Ureter (tissue), 1 donor: ENCODE measurements at regions not wholly inside any gene's neighbourhood (a gene's known extent, or its start where the extent isn't known, plus 50 kb on each side); places are given as distances from the start of the nearest gene placed in this dataset.

Experiments used
- DNase-seq: peaks from one replicate; pipeline ENCODE4 v3.0.0-alpha.2; 2020; ENCODE audit warnings: low spot score
- donor health status: DM: yes; HTN: yes; CAD: no.

DNA sequence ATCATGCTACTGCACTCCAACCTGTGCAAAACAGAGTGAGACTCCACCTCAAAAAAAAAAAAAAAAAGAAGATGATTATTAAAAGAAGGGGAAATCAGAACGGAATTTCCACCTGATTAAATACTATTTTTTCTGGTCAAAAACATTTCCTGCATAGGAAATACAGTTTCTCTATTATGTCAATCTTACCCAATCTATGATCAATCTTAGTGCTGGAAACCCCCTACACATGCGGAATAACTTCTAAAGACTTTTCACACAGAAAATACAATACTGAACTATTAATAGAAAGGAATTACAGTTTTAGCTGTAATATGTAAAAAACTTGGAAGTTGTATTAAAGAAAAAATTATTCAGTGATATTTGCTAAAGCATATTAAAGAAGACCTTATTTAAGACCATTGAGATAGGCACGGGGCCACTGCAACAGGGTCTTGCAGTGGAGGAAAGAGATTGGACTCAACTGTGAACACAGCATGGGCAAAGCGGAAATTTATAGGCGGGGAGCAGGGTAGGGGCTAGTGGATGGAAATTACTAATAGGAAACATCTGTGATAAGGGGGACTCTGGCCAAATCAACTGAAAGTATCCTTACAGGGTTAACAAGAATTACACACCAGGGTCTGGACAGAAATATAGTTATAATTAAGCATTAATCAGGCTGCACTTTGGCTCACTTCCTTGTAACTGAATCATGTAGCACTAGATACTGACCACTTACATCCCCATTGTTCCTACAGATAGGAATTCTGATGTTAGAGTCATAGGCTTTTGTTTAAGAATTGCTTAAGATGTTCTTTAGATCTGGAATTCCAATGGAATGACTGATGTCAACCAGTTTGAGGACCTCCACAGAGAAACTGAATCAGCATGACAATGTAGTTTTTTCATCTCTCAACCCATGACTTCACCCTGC, 411.5 kb upstream of the DDI1 start:
- no peak for DNase-seq

DNA sequence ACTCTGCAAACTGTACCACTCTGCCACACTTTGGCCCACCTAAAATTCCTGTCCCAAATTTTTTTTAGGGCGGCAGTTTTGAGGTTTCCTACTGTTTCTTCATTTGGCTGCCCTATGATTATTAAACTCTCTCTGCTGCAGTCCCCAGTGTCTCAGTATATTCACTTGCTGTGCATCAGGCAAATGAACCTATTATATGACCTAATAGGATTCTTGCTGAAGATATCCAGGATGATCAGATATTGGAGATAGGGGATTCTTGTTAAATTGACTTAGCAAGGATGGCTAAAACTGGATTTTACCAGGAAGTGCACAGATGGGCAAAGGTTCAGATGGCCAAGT, 410.8 kb upstream of the DDI1 start:
- no peak for DNase-seq

DNA sequence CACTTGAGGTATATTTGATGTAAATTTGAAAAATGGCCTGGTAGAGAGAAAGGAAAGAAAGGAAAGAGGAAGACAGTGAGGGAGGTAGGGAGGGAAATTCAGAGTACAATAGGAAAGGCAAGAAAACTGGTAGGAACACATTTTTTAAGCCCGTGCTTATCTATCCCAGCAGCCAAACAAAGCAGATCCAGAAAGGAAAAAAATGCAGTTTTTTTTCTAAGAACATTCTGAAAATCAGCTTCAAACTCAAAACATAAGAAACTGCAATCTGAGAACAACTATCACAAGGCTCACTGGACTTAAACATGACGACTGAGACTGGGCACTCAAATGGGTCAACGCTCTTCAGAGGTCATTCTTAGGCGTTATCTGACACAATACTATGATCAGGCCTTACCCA, 408.3 kb upstream of the DDI1 start:
- no peak for DNase-seq

- DNase-seq: no peak
Measured at GRCh38 chr11:103631841-103632240, 404.6 kb upstream of the DDI1 start.

DNA sequence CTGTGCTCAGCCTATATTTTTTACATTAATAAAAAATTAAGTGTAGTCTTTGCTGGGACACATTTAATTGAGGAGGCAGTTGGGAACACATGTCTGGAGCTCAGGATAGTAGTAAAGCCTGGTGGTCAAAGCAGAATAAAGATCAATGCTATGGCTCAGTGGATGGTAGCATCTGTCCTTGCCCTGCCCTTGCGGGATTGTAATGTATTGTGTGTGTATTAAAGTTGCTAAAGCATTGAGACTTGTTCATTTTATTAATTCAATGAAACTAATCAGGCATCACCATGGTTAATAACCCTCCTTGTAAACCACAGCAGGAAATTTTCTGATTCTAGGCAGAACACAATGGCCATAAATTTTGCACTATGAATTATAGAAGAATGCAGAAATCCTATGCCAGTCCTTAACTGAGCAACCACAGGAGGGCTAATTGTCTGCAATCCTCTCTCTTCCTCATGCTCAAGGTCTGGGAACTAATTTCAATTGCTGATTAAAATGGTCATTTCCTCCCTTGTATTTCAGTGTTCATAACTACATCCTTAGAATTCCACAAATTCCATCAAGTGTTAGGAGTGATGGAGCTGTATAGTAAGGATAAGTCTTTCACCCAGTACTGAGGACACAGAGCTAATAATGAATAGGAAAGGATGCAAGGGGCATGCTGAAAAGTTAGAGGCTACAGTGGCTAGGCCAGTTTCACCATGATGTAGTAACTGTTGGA, 403.2 kb upstream of the DDI1 start:
- DNase-seq: no peak

DNA sequence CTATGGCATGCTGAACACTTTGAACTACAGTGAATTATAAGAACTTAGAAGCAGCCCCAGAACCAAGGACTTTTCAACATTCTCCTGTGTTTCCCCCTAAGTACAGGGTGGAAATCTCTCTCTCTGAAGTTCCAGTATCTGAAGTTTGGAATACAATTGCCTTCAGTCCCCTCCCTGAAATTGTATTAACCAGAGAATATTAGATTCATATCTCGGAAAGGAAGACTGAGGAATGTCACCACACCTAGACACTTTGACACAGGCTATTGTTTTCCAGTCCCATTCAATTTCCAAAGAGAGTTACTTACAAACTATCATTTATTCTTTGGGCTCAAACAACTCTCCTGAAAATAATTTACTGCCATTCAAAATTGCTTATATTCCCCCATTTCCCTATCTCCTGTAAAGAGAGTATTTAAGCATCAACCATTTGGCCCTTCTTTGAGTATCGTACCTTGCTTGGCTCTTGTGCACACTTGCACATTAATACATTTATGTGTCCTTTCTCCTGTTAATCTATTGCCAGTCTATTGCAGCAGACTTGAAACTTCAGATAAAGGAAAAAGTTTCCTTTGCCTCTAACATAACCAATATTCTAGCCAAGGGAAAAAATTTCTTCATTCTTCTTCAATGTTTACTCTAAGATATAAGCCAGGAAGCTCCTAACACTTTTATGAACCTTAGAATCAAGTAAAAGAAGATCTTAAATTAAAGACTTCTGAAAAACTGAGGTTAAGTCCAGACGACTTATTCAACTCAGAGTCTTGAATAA, 402.4 kb upstream of the DDI1 start:
- no peak for DNase-seq

DNA sequence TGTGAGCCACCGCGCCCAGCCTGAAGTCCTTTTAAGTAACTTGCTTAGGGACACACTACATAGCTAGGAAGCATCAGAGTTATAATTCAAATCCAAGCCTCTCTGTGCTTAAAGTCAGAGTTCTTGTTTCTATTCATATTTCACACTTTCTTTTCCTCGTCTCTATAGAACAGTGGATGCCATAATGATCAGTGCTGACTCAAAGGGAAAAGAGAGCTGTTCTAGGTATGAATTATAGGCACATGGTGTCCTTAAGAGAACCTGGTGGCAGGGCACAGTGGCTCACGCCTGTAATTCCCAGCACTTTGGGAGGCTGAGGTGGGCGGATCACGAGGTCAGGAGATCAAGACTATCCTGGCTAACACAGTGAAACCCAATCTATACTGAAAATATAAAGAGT, 400.2 kb upstream of the DDI1 start:
- DNase-seq: no peak

GRCh38 chr11:103637295-103637694, 399.1 kb upstream of the DDI1 start:
- DNase-seq: no peak

DNA sequence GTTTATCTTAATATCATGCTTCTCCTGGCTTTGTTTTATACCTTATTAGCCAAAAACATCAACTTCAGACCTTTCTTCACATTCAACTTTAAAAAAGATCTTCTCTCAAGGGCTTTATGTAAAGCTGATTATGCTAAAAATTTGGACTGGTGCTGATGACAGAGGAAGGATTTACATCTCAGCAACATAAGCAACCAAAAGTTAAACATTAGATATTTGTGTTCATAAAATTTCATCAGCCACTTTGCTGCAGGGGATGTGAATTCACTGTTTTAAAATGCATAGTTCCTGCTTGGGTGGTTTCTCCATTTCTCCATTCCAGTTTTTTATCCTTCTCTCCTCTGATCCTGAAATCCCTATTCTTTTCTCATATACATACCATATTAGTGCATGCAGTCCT, 398.6 kb upstream of the DDI1 start:
- DNase-seq: no peak

DNA sequence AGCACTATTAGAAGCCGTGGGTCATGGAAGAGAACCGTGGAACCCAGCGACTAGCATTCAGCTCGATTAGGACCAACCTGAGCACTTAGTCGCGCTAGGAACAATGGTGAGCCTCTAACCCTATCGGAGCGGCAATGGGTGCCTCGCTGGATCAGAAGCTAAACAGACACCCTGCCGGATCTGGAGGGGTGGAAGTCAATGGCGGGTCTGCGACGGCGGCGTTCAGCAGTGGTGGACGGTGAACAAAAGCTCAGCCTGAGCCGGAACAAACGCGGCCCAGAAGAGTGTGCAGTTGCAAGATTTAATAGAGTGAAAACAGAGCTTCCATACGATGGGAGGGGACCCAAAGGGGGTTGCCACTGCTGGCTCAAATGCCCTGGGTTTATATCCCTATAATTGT, 391.8 kb upstream of the DDI1 start:
- no peak for DNase-seq

GRCh38 chr11:103648054-103648453, 388.4 kb upstream of the DDI1 start:
- no peak for DNase-seq

DNA sequence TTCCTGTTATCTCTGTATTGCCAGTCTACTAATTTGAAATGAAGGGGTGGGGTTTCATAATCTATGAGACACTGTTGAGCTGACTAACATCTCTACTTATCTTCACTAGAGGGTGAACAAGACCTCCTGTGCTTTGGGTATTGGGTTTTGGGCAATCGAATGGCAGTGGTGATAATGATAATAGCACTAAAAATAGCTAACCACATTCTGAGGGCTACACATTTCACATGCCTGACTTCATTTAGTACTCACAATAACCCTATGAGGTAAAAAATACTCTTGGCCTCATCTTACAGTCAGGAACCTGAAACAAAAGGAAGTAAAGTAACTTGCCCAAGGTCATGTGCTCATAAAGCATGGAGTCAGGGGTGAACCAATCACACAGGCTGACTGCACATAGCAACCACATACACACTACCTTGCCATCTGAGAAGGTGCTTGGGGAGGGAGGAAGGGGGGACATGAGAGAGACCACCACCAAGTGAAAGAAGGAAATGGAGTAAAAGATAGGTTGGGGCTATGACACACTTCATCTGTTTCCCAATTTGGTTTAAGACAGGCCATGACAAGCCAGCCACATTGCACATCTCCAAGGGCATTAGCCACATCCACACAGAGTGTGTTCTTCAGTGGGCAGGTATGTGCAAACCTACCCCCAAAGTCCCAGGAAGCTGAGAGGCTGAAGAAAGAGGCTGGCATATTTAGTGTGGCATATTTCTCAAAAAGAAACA, 387.6 kb upstream of the DDI1 start:
- no peak for DNase-seq

- no peak for DNase-seq
Measured at GRCh38 chr11:103649401-103649895, 387.0 kb upstream of the DDI1 start.

- DNase-seq: no peak
Measured at GRCh38 chr11:103650330-103650729, 386.1 kb upstream of the DDI1 start.

DNA sequence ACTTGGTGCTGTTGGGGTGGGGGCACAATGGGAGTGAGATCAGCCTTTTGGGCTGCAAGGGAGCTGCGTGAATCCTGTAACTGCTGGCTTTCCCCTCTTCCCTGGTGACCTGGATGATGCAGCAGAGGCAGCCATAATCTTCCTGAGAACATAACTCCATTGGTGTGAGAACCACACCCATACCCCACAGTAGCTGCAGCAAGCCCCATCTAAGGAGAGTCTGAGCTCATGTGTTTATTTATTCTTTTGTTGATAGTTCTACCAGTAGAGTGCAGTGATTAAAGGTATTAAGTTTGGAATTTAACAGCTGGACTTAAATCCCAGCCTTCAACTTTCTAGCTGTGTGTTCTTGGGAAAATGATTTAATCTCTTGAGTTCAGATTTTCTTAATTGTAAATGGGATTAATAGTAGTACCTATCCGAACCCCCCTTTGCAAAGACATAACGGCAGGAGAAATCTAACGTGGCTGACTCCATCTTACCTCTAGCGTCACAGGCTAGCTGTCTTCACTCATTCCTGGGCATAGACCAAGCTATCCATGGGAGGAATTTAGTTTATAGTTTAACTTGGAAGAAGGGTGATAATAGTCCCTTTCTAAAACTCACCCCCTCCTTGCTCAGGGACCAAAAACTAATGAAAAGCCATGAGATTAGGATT, 385.0 kb upstream of the DDI1 start:
- no peak for DNase-seq

DNA sequence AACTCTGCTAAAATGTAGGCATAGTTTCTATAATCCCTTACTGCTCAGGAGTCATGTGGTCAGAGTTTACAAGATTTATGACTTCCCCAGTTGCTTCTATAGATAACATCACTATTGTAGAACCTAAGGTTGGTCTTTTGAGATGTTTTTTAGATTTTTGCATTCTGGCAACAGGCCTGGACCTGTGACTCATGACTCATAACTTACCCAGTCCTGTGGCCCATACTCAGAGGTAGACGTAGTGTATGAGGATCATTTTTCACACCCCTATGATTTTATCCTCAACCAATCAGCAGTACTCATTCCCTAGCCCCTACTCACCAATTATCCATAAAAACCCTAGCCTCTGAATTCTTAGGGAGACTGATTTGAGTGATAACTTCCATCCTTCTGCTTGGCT, 384.4 kb upstream of the DDI1 start:
- DNase-seq: no peak

DNA sequence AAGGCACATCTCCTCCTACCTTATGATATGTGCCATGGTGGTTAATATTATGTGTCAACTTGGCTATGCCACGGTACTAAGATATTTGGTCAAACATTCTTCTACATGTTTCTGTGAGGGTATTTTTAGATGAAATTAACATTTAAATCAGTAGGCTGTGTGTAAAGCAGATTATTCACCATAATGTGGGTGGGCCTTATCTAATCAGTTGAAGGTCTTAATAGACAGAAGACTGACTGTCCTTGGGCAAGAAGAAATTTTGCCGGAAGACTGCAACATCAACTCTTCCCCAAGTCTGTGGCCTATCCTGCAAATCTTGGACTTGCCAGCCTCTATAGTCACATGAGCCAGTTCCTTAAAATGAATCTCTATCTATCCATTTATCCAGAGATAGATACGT, 380.1 kb upstream of the DDI1 start:
- DNase-seq: no peak

DNA sequence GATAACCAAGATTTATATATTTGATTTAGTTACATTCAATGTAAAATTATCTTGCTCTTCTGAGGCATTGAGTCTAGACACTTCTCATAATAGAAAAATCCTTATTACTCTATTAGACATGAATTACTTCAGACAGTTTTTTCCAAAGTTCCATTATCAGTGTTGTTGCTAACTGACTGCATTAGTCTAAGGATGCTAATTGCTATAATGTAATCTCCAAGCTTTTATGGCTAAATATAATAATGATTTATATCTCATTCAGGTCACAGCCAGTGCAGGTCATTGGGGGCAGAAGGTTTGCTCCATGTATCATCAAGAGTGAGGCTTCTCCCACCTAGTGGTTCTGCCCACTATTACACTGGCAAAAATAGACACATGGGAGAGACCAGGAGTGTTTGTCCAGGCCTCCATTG, 377.2 kb upstream of the DDI1 start:
- DNase-seq: no peak

GRCh38 chr11:103659743-103660142, 376.7 kb upstream of the DDI1 start:
- no peak for DNase-seq

DNA sequence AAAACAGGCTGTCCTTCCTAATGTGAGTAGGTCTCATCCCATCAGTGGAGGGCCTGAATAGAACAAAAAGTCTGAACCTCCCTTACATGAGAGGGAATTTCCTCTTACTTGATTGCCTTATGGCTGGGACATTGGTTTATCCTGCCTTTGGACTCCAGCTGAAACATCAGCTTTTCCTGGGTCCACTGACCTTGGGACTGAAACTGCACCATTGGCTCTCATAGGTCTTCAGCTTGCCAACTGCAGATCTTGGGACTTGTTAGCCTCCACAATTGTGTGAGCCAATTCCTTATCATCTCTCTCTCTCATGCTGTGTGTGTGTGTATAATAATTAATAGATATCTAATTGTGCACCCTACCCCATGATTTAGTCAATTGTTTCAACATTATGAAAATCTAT, 375.3 kb upstream of the DDI1 start:
- DNase-seq: no peak

GRCh38 chr11:103661991-103662390, 374.4 kb upstream of the DDI1 start:
- no peak for DNase-seq
